Smooth muscle cell (in vitro differentiated cells): ENCODE measurements at regions not wholly inside any gene's neighbourhood (a gene's known extent, or its start where the extent isn't known, plus 50 kb on each side); places are given as distances from the start of the nearest gene placed in this dataset.

ENCODE experiments used
- DNase-seq: peaks from one replicate; lab custom pipeline; 2025; ENCODE audit not compliant: unreplicated experiment; lab: John Stamatoyannopoulos, UW
- H2AFZ ChIP-seq: fragments of 200-600 bp; sonication (generic); 2 replicates; pipeline ENCODE4 v1.6.0; 2016; ENCODE audit warnings: antibody characterized with exemption, low read depth, mild to moderate bottlenecking
- H3F3A ChIP-seq: fragments of 200-600 bp; sonication (generic); 2 replicates; pipeline ENCODE4 v1.6.0; 2017; ENCODE audit warnings: antibody characterized with exemption, low read depth
- H3K27ac ChIP-seq: fragments of 200-600 bp; sonication (generic); 2 replicates; pipeline ENCODE4 v1.5.1; 2016; ENCODE audit warnings: low read depth, mild to moderate bottlenecking
- H3K27me3 ChIP-seq: fragments of 200-600 bp; sonication (generic); 2 replicates; pipeline ENCODE4 v1.6.1; 2016; ENCODE audit warnings: low read depth, mild to moderate bottlenecking
- H3K36me3 ChIP-seq: fragments of 200-600 bp; sonication (generic); 2 replicates; pipeline ENCODE4 v1.5.1; 2016; ENCODE audit warnings: low read depth
- H3K4me1 ChIP-seq: fragments of 200-600 bp; sonication (generic); 2 replicates; pipeline ENCODE4 v1.5.1; 2016; ENCODE audit warnings: low read depth
- H3K4me2 ChIP-seq: fragments of 200-600 bp; sonication (generic); 2 replicates; pipeline ENCODE4 v1.6.0; 2016; ENCODE audit warnings: mild to moderate bottlenecking
- H3K4me3 ChIP-seq: fragments of 200-600 bp; sonication (generic); 2 replicates; pipeline ENCODE4 v1.5.1; 2016; ENCODE audit warnings: mild to moderate bottlenecking
- H3K79me2 ChIP-seq: fragments of 200-600 bp; sonication (generic); 2 replicates; pipeline ENCODE4 v1.6.0; 2016; ENCODE audit warnings: low read depth, mild to moderate bottlenecking
- H3K9ac ChIP-seq: fragments of 200-600 bp; sonication (generic); 2 replicates; pipeline ENCODE4 v1.6.0; 2016; ENCODE audit warnings: low read depth
- H3K9me3 ChIP-seq: fragments of 200-600 bp; sonication (generic); replicated peaks from 2 replicates; pipeline ENCODE4 v1.5.1; 2016; ENCODE audit warnings: low read depth
- H4K20me1 ChIP-seq: fragments of 200-600 bp; sonication (generic); 2 replicates; pipeline ENCODE4 v1.6.0; 2016; ENCODE audit warnings: low read depth
- WGBS: methylation state at CpG from one replicate; pipeline ENCODE4 v1.1.7; 2016; ENCODE audit warnings: low lambda C conversion rate; 5-methylcytosine and 5-hydroxymethylcytosine counted together
- TF ChIP-seq, protein P1 (sequence below): fragments of 200-600 bp; sonication (generic); IDR thresholded peaks from 2 replicates; pipeline ENCODE4 v1.5.1; 2017; ENCODE audit warnings: borderline replicate concordance, mild to moderate bottlenecking, antibody characterized with exemption; ENCODE audit not compliant: insufficient read depth, poor library complexity, severe bottlenecking

DNA sequence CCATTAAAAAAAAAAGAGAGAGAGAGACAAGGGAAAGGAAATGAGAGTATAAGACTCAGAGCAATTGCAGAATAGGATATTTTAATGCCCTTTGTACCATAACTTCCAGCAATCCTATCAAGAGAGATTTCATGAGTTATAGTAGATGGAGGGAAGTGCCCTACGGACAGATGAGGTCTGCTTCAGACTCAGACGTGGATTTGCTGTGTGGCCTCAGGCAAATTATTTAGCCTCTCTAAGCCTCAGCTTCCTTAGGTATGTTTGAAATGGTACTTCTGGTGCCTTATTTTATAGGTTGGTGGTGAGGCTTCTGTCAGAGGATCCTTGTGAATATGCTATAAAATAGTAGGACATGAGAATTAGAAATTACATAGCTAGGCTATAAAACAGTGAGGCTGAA is 448.2 kb downstream of the EDEM1 start:
- Histone ChIP-seq H2AFZ (no peak overlapping the region), H3K36me3 (no peaks in the 10 kb centered on the region), H3K4me3 (no peak overlapping the region), H3K79me2 (no peaks in the 10 kb centered on the region), H3K27me3 (no peaks in the 10 kb centered on the region), H3F3A (no peaks in the 10 kb centered on the region), H3K27ac (no peak overlapping the region), H3K9me3 (no peaks in the 10 kb centered on the region), H3K4me2 (no peak overlapping the region), H4K20me1 (no peaks in the 10 kb centered on the region), H3K4me1 (no peaks in the 10 kb centered on the region), H3K9ac (no peak overlapping the region)
- DNase-seq: no peak
- 55% methylated on average over 2 of the region's 2 CpGs for WGBS
- TF ChIP-seq, protein P1, sequence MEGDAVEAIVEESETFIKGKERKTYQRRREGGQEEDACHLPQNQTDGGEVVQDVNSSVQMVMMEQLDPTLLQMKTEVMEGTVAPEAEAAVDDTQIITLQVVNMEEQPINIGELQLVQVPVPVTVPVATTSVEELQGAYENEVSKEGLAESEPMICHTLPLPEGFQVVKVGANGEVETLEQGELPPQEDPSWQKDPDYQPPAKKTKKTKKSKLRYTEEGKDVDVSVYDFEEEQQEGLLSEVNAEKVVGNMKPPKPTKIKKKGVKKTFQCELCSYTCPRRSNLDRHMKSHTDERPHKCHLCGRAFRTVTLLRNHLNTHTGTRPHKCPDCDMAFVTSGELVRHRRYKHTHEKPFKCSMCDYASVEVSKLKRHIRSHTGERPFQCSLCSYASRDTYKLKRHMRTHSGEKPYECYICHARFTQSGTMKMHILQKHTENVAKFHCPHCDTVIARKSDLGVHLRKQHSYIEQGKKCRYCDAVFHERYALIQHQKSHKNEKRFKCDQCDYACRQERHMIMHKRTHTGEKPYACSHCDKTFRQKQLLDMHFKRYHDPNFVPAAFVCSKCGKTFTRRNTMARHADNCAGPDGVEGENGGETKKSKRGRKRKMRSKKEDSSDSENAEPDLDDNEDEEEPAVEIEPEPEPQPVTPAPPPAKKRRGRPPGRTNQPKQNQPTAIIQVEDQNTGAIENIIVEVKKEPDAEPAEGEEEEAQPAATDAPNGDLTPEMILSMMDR: no peak

DNA sequence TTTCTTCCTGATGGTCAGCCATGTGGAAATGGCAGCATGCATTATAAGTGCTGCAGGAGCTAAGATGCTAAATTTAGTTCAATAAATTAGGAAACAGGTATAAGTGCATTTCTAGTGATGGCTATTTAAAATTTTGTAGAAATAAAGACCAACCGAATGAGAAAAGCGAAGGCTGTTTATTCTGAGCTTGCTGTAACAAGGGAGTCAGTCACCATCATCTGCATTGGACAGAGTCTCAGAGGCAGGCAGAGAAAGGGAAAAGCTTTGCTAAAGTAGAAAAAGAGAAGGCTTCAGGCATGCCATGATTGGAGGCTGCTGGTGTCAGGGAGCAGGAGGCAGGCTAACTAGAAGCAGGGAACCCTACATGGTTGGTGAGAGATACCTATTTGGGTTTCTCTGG is 451.0 kb downstream of the EDEM1 start:
- TF ChIP-seq, protein P1: no peak
- H3K9ac ChIP-seq: no peak overlapping the region
- H3K79me2 ChIP-seq: no peaks in the 10 kb centered on the region
- no peaks in the 10 kb centered on the region for H3K9me3 ChIP-seq
- no peak overlapping the region for H2AFZ ChIP-seq
- WGBS: 92% methylated on average over 2 of the region's 2 CpGs
- H4K20me1 ChIP-seq: no peaks in the 10 kb centered on the region
- H3K4me2 ChIP-seq: no peak overlapping the region
- H3K36me3 ChIP-seq: no peaks in the 10 kb centered on the region
- no peak for DNase-seq
- H3F3A ChIP-seq: no peaks in the 10 kb centered on the region
- H3K27ac ChIP-seq: no peak overlapping the region
- H3K4me3 ChIP-seq: no peak overlapping the region
- no peaks in the 10 kb centered on the region for H3K4me1 ChIP-seq
- no peaks in the 10 kb centered on the region for H3K27me3 ChIP-seq

DNA sequence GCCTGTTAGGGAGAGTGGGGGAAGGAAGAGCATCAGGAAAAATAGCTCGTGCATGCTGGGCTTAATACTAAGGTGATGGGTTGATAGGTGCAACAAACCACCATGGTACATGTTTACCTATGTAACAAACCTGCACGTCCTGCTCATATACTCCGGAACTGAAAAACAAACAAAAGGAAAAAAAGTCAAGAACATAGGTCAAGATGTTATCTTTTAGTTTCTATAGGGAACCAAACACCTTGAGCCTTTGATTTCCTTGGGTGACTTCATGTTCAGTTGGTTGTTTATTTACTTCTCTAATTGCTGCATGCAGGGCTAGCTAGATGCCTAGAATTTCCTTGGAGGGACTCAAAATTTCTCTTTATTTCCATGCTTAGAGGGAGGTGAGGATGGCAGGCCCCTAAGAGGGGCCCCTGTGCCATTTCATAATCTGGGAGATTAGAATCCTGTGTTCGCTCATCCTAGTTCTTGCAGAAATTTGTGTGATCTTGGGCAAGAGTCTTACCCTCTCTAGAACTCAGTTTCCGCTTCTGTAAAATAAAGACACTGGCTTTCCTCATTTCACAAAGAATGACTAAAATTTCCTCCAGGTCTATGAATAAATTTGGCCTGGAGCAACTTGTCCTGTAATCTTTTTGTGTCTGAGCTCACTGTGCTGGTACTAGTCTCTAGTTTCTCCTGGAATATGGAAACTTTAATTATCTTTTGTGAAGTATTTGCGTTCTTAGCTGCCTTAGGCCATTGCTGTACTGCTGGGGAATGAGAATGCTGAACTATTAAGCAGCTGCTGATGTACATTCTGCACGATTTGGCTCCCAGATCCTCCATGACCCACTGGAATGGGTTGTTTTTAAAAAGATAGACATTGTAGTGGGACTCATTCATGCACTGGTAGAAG is 457.5 kb downstream of the EDEM1 start:
- WGBS: 77% methylated on average over 7 of the region's 7 CpGs

More for the DNA sequence above, 457.5 kb downstream of the EDEM1 start:
- Histone ChIP-seq H3F3A (no peaks in the 10 kb centered on the region), H4K20me1 (no peaks in the 10 kb centered on the region), H3K4me3 (no peak overlapping the region), H3K36me3 (no peaks in the 10 kb centered on the region), H2AFZ (no peak overlapping the region), H3K9ac (no peak overlapping the region), H3K9me3 (no peaks in the 10 kb centered on the region), H3K27me3 (no peaks in the 10 kb centered on the region), H3K79me2 (no peaks in the 10 kb centered on the region), H3K4me1 (no peaks in the 10 kb centered on the region), H3K4me2 (no peak overlapping the region), H3K27ac (no peak overlapping the region)
- DNase-seq: no peak
- TF ChIP-seq, protein P1: no peak
